Heart left ventricle (tissue), 16 donors: ENCODE measurements at regions not wholly inside any gene's neighbourhood (a gene's known extent, or its start where the extent isn't known, plus 50 kb on each side); places are given as distances from the start of the nearest gene placed in this dataset.
"Not testable (repeated sequence)": the region's sequence is repeated elsewhere in the genome, so short reads cannot be mapped to it uniquely, and the experiment has no call there.

Experiments
- ATAC-seq, 4 donors: fragments of 200-7000 bp; cut with Tn5 transposase; one replicate each; pipeline ENCODE4 v1.9.1; 2020 to 2022; ENCODE audit warnings: moderate library complexity in 4 of 4, mild to moderate bottlenecking in 3 of 4, moderate number of reproducible peaks in 1 of 4
- DNase-seq, 5 donors: peaks; one replicate each; pipeline ENCODE4 v3.0.0-alpha.2; 2020
- H3K27ac ChIP-seq, 12 donors: fragments of 200-600 bp; sonication (generic) in 4 of 12; one replicate each; pipeline versions ENCODE4 v1.5.0 to v1.8.0; 2016 to 2022; ENCODE audit warnings: mild to moderate bottlenecking in 2 of 12
- H3K27me3 ChIP-seq, 9 donors: fragments of 200-600 bp; sonication (generic) in 2 of 9; one replicate each; pipeline versions ENCODE4 v1.5.1 to v1.8.0; 2016 to 2022; ENCODE audit warnings: mild to moderate bottlenecking in 3 of 9
- H3K36me3 ChIP-seq, 9 donors: fragments of 200-600 bp; sonication (generic) in 2 of 9; one replicate each; pipeline versions ENCODE4 v1.5.0 to v1.8.0; 2018 to 2022; ENCODE audit warnings: mild to moderate bottlenecking in 2 of 9
- H3K4me1 ChIP-seq, 12 donors: fragments of 200-600 bp; sonication (generic) in 4 of 12; one replicate each; pipeline versions ENCODE4 v1.5.0 to v1.8.0; 2016 to 2022; ENCODE audit warnings: mild to moderate bottlenecking in 3 of 12
- H3K4me3 ChIP-seq, 12 donors: fragments of 200-600 bp; sonication (generic) in 4 of 12; one replicate each; pipeline versions ENCODE4 v1.5.0 to v1.8.0; 2017 to 2022; ENCODE audit warnings: mild to moderate bottlenecking in 9 of 12, moderate library complexity in 4 of 12
- H3K9me3 ChIP-seq, 12 donors: fragments of 200-600 bp; sonication (generic) in 4 of 12; one replicate each; pipeline versions ENCODE4 v1.5.0 to v1.8.0; 2016 to 2022; ENCODE audit warnings: mild to moderate bottlenecking in 1 of 12
- POLR2A ChIP-seq, 2 donors: fragments of 450-650 bp; IDR thresholded peaks; one replicate each; pipeline ENCODE4 v1.6.1; 2017; ENCODE audit warnings: antibody characterized with exemption in 2 of 2, mild to moderate bottlenecking in 2 of 2, moderate library complexity in 2 of 2
- WGBS, 4 donors: extraction: QIAGEN DNeasy Blood & Tissue Kit in 2 of 4; methylation state at CpG; one replicate each; pipeline versions ENCODE4 v1.1.5 to v1.1.7; 2013 to 2018; 5-methylcytosine and 5-hydroxymethylcytosine counted together
- intact Hi-C, 10 donors: fragments of 100-400 bp; cut with DNase I; formaldehyde crosslinking; loops; one replicate each; pipeline versions ENCODE4 v1.11.1 to v1.14.2; 2022
- TF ChIP-seq, protein P1 (sequence below), 12 donors: fragments of 200-600 bp; sonication (generic) in 4 of 12; IDR thresholded peaks; one replicate each; pipeline versions ENCODE4 v1.5.0 to v1.8.0; 2018 to 2022; ENCODE audit warnings: antibody characterized with exemption in 12 of 12, mild to moderate bottlenecking in 5 of 12
- donor health status: ischemic (EF 13 %, LVEDD 7.1; RV severe dilation, severe dysfunction).
- donor health status: healthy with polysubstance abuse.
- donor health status: DM: no; HTN: yes; CAD: no.
- donor health status: DM: no; HTN: no; CAD: no.
- donor health status: ischemic (EF 25% LVEDD 6.9; RV normal size, moderate dysfunction).
- donor health status: ischemic (EF 25% LVEDD 5.7; RV mildly dilated, moderate dysfunction).
- donor health status: healthy.
- donor health status: DM: yes; HTN: yes; CAD: no.
- donor health status: ischemic (EF 35%, LVEDD 5.7; RV mildly dilated, moderate dysfunction).
- donor health status: nonischemic (EF 11% LVEDD 7.7; RV severe dilation, severe dysfunction).
- donor health status: DM: yes; HTN: yes; CAD: no.
- donor health status: PGD.
- donor health status: ischemic (EF 29% LVEDD 5.4; RV normal size, mild dysfunction).
- donor health status: nonischemic (EF 23%, LVEDD 6.1; RV moderate dilation, normal function).

DNA sequence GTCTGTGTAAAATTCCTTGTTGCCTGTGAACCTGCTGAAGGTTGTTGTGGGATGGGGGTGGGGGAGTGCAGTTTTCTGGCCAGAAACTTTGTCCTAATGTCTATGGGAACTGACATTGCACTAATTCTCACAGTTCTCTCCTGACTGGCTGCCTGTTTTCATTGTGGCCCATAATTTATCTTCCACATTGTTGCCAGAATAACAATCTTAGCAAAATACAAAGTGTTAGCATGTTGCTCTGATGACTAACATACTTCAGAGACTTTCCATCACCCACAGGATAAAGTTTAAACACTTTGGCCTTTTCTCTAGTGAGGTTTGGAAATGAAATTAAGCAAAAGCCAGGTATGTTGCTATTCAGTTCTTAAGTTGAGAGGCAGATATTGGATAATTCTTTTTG lies 81.4 kb upstream of the TBC1D5 start:
- no peak overlapping the region for H3K27ac ChIP-seq
- no peak for DNase-seq
- TF ChIP-seq, protein P1, sequence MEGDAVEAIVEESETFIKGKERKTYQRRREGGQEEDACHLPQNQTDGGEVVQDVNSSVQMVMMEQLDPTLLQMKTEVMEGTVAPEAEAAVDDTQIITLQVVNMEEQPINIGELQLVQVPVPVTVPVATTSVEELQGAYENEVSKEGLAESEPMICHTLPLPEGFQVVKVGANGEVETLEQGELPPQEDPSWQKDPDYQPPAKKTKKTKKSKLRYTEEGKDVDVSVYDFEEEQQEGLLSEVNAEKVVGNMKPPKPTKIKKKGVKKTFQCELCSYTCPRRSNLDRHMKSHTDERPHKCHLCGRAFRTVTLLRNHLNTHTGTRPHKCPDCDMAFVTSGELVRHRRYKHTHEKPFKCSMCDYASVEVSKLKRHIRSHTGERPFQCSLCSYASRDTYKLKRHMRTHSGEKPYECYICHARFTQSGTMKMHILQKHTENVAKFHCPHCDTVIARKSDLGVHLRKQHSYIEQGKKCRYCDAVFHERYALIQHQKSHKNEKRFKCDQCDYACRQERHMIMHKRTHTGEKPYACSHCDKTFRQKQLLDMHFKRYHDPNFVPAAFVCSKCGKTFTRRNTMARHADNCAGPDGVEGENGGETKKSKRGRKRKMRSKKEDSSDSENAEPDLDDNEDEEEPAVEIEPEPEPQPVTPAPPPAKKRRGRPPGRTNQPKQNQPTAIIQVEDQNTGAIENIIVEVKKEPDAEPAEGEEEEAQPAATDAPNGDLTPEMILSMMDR (IDR thresholded peaks at IDR 0.05) = no peak
- no peak for TF ChIP-seq POLR2A (IDR thresholded peaks at IDR 0.05)
- no peak overlapping the region for H3K4me3 ChIP-seq
- no peaks in the 10 kb centered on the region for H3K4me1 ChIP-seq
- ATAC-seq = no peak
- H3K9me3 ChIP-seq = no peaks in the 10 kb centered on the region
- intact Hi-C loops = loop anchor here in 1 of 10 donors (10.0 kb wide), 1 partner anchor 549 kb away; no protein-coding TSS in a partner anchor
- no peaks in the 10 kb centered on the region for H3K27me3 ChIP-seq
- no peaks in the 10 kb centered on the region for H3K36me3 ChIP-seq

- no peaks in the 10 kb centered on the region for H3K4me1 ChIP-seq
- 62 to 77% (median 69%) methylated on average over 4 of the region's 4 CpGs for WGBS, 4 donors
- no peak overlapping the region for H3K4me3 ChIP-seq
- TF ChIP-seq, protein P1 (IDR thresholded peaks at IDR 0.05) = no peak
- TF ChIP-seq POLR2A (IDR thresholded peaks at IDR 0.05) = no peak
- intact Hi-C loops = loop anchor here in 1 of 10 donors (10.0 kb wide), 1 partner anchor 548 kb away; no protein-coding TSS in a partner anchor
- no peaks in the 10 kb centered on the region for H3K9me3 ChIP-seq
- ATAC-seq (no peak), DNase-seq (no peak)
- no peaks in the 10 kb centered on the region for H3K36me3 ChIP-seq
- H3K27me3 ChIP-seq = no peaks in the 10 kb centered on the region
- H3K27ac ChIP-seq = no peak overlapping the region
Observed at GRCh38 chr3:17823036-17823435, 80.6 kb upstream of the TBC1D5 start.

GRCh38 chr3:17820704-17821103 lies 78.3 kb upstream of the TBC1D5 start:
- TF ChIP-seq POLR2A (IDR thresholded peaks at IDR 0.05) = no peak
- TF ChIP-seq, protein P1 (IDR thresholded peaks at IDR 0.05) = no peak
- no peak overlapping the region for H3K27ac ChIP-seq
- no peaks in the 10 kb centered on the region for H3K9me3 ChIP-seq
- whole genome bisulfite sequencing, 4 donors = 44 to 63% (median 47%) methylated on average over 2 of the region's 2 CpGs
- H3K4me3 ChIP-seq = no peak overlapping the region
- intact Hi-C loops = loop anchor here in 1 of 10 donors (10.0 kb wide), 1 partner anchor 546 kb away; no protein-coding TSS in a partner anchor
- no peaks in the 10 kb centered on the region for H3K36me3 ChIP-seq
- H3K4me1 ChIP-seq = no peaks in the 10 kb centered on the region
- H3K27me3 ChIP-seq = no peaks in the 10 kb centered on the region
- ATAC-seq (no peak), DNase-seq (no peak)

- no peak for TF ChIP-seq POLR2A (IDR thresholded peaks at IDR 0.05)
- TF ChIP-seq, protein P1 (IDR thresholded peaks at IDR 0.05) = no peak
- intact Hi-C loops = loop anchor here in 1 of 10 donors (10.0 kb wide), 1 partner anchor 545 kb away; no protein-coding TSS in a partner anchor
- no peaks in the 10 kb centered on the region for H3K27me3 ChIP-seq
- no peaks in the 10 kb centered on the region for H3K36me3 ChIP-seq
- DNase-seq (no peak), ATAC-seq (no peak)
- no peaks in the 10 kb centered on the region for H3K4me1 ChIP-seq
- H3K4me3 ChIP-seq = no peak overlapping the region
- no peaks in the 10 kb centered on the region for H3K9me3 ChIP-seq
- no peak overlapping the region for H3K27ac ChIP-seq
Observed at GRCh38 chr3:17820275-17820674, 77.8 kb upstream of the TBC1D5 start.

DNA sequence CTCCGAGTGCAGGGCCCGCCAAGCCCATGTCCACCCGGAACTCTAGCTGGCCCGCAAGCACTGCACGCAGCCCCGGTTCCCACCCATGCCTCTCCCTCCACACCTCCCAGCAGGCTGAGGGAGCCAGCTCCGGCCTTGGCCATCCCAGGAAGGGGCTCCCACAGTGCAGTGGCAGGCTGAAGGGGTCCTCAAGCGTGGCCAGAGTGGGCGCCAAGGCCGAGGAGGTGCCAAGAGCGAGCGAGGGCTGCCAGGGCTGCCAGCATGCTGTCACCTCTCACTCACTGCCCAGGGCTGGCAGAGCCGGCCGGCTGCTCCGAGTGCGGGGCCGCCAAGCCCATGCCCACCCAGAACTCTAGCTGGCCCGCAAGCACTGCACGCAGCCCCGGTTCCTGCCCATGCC lies 75.5 kb upstream of the TBC1D5 start:
- H3K4me1 ChIP-seq, H3K27ac ChIP-seq, ATAC-seq, H3K36me3 ChIP-seq, H3K9me3 ChIP-seq, intact Hi-C loops, H3K27me3 ChIP-seq, H3K4me3 ChIP-seq: not testable (repeated sequence)
- WGBS, 4 donors = 89 to 97% (median 97%) methylated on average over 7 to 20 of the region's 20 CpGs
- peak in 1 of 5 donors; percentile 59 for DNase-seq
